GM18498 (cell line): ENCODE measurements at regions not wholly inside any gene's neighbourhood (a gene's known extent, or its start where the extent isn't known, plus 50 kb on each side); places are given as distances from the start of the nearest gene placed in this dataset.

Experiments used
- ATAC-seq: cut with Tn5 transposase; IDR thresholded peaks from one replicate; pipeline ENCODE4 v1.9.1; 2021; ENCODE audit warnings: mild to moderate bottlenecking, moderate library complexity; ENCODE audit not compliant: unreplicated experiment

- ATAC-seq, result no peak
These were observed 72.1 kb upstream of the STK32A start for GRCh38 chr5:147162740-147163139.

GRCh38 chr5:147167529-147167928, 67.3 kb upstream of the STK32A start:
- no peak for ATAC-seq

- ATAC-seq, result no peak
These were observed 66.1 kb upstream of the STK32A start for GRCh38 chr5:147168578-147169327.

- ATAC-seq, result peak; percentile 41
These were observed 65.4 kb upstream of the STK32A start for GRCh38 chr5:147169399-147169798.

- peak; percentile 31 for ATAC-seq
These were observed 64.9 kb upstream of the STK32A start for GRCh38 chr5:147169901-147170300.

- ATAC-seq, result peak; percentile 88
These were observed 64.2 kb upstream of the STK32A start for GRCh38 chr5:147170603-147171002.

- ATAC-seq, result no peak
These were observed 60.1 kb upstream of the STK32A start for GRCh38 chr5:147174671-147175265.

GRCh38 chr5:147175516-147176097, 59.2 kb upstream of the STK32A start:
- no peak for ATAC-seq

- ATAC-seq, result no peak
These were observed 58.4 kb upstream of the STK32A start for GRCh38 chr5:147176422-147176821.

- no peak for ATAC-seq
These were observed 57.5 kb upstream of the STK32A start for GRCh38 chr5:147177125-147177840.

GRCh38 chr5:147179562-147180147, 55.2 kb upstream of the STK32A start:
- no peak for ATAC-seq

- no peak for ATAC-seq
These were observed 54.1 kb upstream of the STK32A start for GRCh38 chr5:147180751-147181150.
